ENCODE measurements at regions not wholly inside any gene's neighbourhood (a gene's known extent, or its start where the extent isn't known, plus 50 kb on each side); places are given as distances from the start of the nearest gene placed in this dataset.

- no peaks in the 10 kb centered on the region for H3K9me1 ChIP-seq (ENCODE audit: control insufficient read depth, extremely low read depth, insufficient read depth, low read length)
- H3K4me2 ChIP-seq (ENCODE audit: control insufficient read depth, extremely low read depth, insufficient read depth, low read depth, low read length), result no peak overlapping the region
- no peak overlapping the region for H2AFZ ChIP-seq (ENCODE audit: control insufficient read depth, low read length)
- H3K79me2 ChIP-seq (ENCODE audit: control insufficient read depth, insufficient read depth, low read length), result no peaks in the 10 kb centered on the region
- DNase-seq (ENCODE audit: low read depth, low spot score), result no peak
- H3K4me1 ChIP-seq (ENCODE audit: control insufficient read depth, extremely low read depth, insufficient read depth, low read length), result peaks cover 31% of the 10 kb centered on the region
- H3K27me3 ChIP-seq (ENCODE audit: control insufficient read depth, extremely low read depth, insufficient read depth, low read length), result no peaks in the 10 kb centered on the region
- no peak overlapping the region for H3K9ac ChIP-seq (ENCODE audit: control insufficient read depth, extremely low read depth, insufficient read depth, low read length)
- no peaks in the 10 kb centered on the region for H4K20me1 ChIP-seq (ENCODE audit: control insufficient read depth, extremely low read depth, insufficient read depth, low read length)
- dilution Hi-C loops (cut with MboI; ENCODE audit: extremely low pct_ligation_motif_present, low sequenced_read_pairs), result no loop called here
- no peaks in the 10 kb centered on the region for H3K9me3 ChIP-seq (ENCODE audit: control insufficient read depth, low read depth, low read length)
- H3K4me3 ChIP-seq (ENCODE audit: control insufficient read depth in 2 of 3, extremely low read depth in 1 of 3, insufficient read depth in 2 of 3, low read depth in 1 of 3, low read length in 3 of 3), result no peak overlapping the region
- no peak for TF ChIP-seq CTCF (optimal IDR thresholded peaks at IDR 0.05 in 1 of 3, IDR thresholded peaks at IDR 0.05 in 1 of 3, conservative IDR thresholded peaks at IDR 0.05 in 1 of 3; ENCODE audit: extremely low read depth in 1 of 3, insufficient read depth in 2 of 3, low read length in 3 of 3)
- no peak for TF ChIP-seq EZH2 (IDR thresholded peaks at IDR 0.05; ENCODE audit: low read length)
- no peak overlapping the region for H3K27ac ChIP-seq (ENCODE audit: control insufficient read depth, insufficient read depth, low read length)
- FAIRE-seq, result no peak
- H3K36me3 ChIP-seq (ENCODE audit: control insufficient read depth in 2 of 2, extremely low read depth in 1 of 2, insufficient read depth in 2 of 2, low read length in 2 of 2), result no peaks in the 10 kb centered on the region
Measured at GRCh38 chr5:135133698-135134515, 99.9 kb upstream of the PITX1 start.

GRCh38 chr5:135133181-135133580, 99.2 kb upstream of the PITX1 start:
- Histone ChIP-seq H3K27me3 (ENCODE audit: control insufficient read depth, extremely low read depth, insufficient read depth, low read length) (no peaks in the 10 kb centered on the region), H3K9me3 (ENCODE audit: control insufficient read depth, low read depth, low read length) (no peaks in the 10 kb centered on the region), H3K4me1 (ENCODE audit: control insufficient read depth, extremely low read depth, insufficient read depth, low read length) (peaks cover 28% of the 10 kb centered on the region), H3K4me3 (ENCODE audit: control insufficient read depth in 2 of 3, extremely low read depth in 1 of 3, insufficient read depth in 2 of 3, low read depth in 1 of 3, low read length in 3 of 3) (no peak overlapping the region), H4K20me1 (ENCODE audit: control insufficient read depth, extremely low read depth, insufficient read depth, low read length) (no peaks in the 10 kb centered on the region), H3K9ac (ENCODE audit: control insufficient read depth, extremely low read depth, insufficient read depth, low read length) (no peak overlapping the region), H3K4me2 (ENCODE audit: control insufficient read depth, extremely low read depth, insufficient read depth, low read depth, low read length) (no peak overlapping the region), H3K79me2 (ENCODE audit: control insufficient read depth, insufficient read depth, low read length) (no peaks in the 10 kb centered on the region), H3K9me1 (ENCODE audit: control insufficient read depth, extremely low read depth, insufficient read depth, low read length) (no peaks in the 10 kb centered on the region), H3K36me3 (ENCODE audit: control insufficient read depth in 2 of 2, extremely low read depth in 1 of 2, insufficient read depth in 2 of 2, low read length in 2 of 2) (no peaks in the 10 kb centered on the region), H3K27ac (ENCODE audit: control insufficient read depth, insufficient read depth, low read length) (no peak overlapping the region), H2AFZ (ENCODE audit: control insufficient read depth, low read length) (no peak overlapping the region)
- TF ChIP-seq CTCF (optimal IDR thresholded peaks at IDR 0.05 in 1 of 3, IDR thresholded peaks at IDR 0.05 in 1 of 3, conservative IDR thresholded peaks at IDR 0.05 in 1 of 3; ENCODE audit: extremely low read depth in 1 of 3, insufficient read depth in 2 of 3, low read length in 3 of 3) (no peak), EZH2 (IDR thresholded peaks at IDR 0.05; ENCODE audit: low read length) (no peak)
- no peak for DNase-seq (ENCODE audit: low read depth, low spot score)
- dilution Hi-C loops (cut with MboI; ENCODE audit: extremely low pct_ligation_motif_present, low sequenced_read_pairs), result no loop called here
- no peak for FAIRE-seq
